Common myeloid progenitor, CD34-positive (primary cell): ENCODE measurements at regions not wholly inside any gene's neighbourhood (a gene's known extent, or its start where the extent isn't known, plus 50 kb on each side); places are given as distances from the start of the nearest gene placed in this dataset.

Source experiments
- CTCF ChIA-PET: fragments of 350-600 bp; sonication (Branson Sonifier 250); formaldehyde crosslinking; loops from one replicate; lab custom pipeline; 2021; ENCODE audit warnings: antibody characterized with exemption; lab: Charles Lee
- POLR2A ChIA-PET: fragments of 350-600 bp; sonication (Branson Sonifier 250); formaldehyde crosslinking; loops from one replicate; lab custom pipeline; 2021; ENCODE audit warnings: antibody characterized with exemption; lab: Charles Lee
- DNase-seq, 3 donors: peaks; one replicate each; pipeline versions ENCODE4 v3.0.0 to v3.0.0-alpha.2; 2013
- H3K27ac ChIP-seq, 2 experiments: 1 replicate in 1 of 2; 2 replicates in 1 of 2; pipeline ENCODE4 v1.7.0; 2013; ENCODE audit warnings: inconsistent platforms in 2 of 2, low read length in 2 of 2, mild to moderate bottlenecking in 2 of 2, low read depth in 1 of 2, moderate library complexity in 1 of 2; ENCODE audit not compliant: severe bottlenecking in 2 of 2, insufficient read depth in 1 of 2, poor library complexity in 1 of 2
- H3K27me3 ChIP-seq, 5 experiments: replicated peaks in 2 of 5; 1 replicate in 3 of 5; 2 replicates in 2 of 5; pipeline versions ENCODE4 v1.6.1 to v1.7.0; 2013; ENCODE audit warnings: low read length in 4 of 5, mild to moderate bottlenecking in 2 of 5, moderate library complexity in 2 of 5, inconsistent platforms in 1 of 5; ENCODE audit not compliant: insufficient read depth in 5 of 5, control insufficient read depth in 4 of 5
- H3K36me3 ChIP-seq, 4 experiments: 1 replicate in 2 of 4; 2 replicates in 2 of 4; pipeline versions ENCODE4 v1.6.1 to v1.7.0; 2013; ENCODE audit warnings: low read length in 3 of 4, control low read depth in 1 of 4, mild to moderate bottlenecking in 1 of 4; ENCODE audit not compliant: control insufficient read depth in 4 of 4, insufficient read depth in 4 of 4
- H3K4me1 ChIP-seq, 4 experiments: 1 replicate in 3 of 4; 2 replicates in 1 of 4; pipeline versions ENCODE4 v1.6.1 to v1.7.1; 2013; ENCODE audit warnings: low read length in 3 of 4, mild to moderate bottlenecking in 3 of 4, control low read depth in 1 of 4, inconsistent platforms in 1 of 4, moderate library complexity in 1 of 4; ENCODE audit not compliant: control insufficient read depth in 4 of 4, insufficient read depth in 4 of 4; ENCODE audit errors: control extremely low read depth in 1 of 4
- H3K4me3 ChIP-seq, 7 experiments: 1 replicate in 4 of 7; 2 replicates in 3 of 7; pipeline versions ENCODE4 v1.5.1 to v1.7.0; 2013; ENCODE audit warnings: mild to moderate bottlenecking in 7 of 7, low read length in 6 of 7, moderate library complexity in 6 of 7, inconsistent platforms in 2 of 7, low read depth in 2 of 7, control low read depth in 1 of 7; ENCODE audit not compliant: insufficient read depth in 4 of 7, control insufficient read depth in 1 of 7; ENCODE audit errors: extremely low read depth in 1 of 7
- H3K9me3 ChIP-seq, 5 experiments: 1 replicate in 4 of 5; 2 replicates in 1 of 5; pipeline versions ENCODE4 v1.6.1 to v1.7.1; 2013; ENCODE audit warnings: low read length in 4 of 5, mild to moderate bottlenecking in 2 of 5, inconsistent platforms in 1 of 5, low read depth in 1 of 5, moderate library complexity in 1 of 5; ENCODE audit not compliant: control insufficient read depth in 4 of 5, insufficient read depth in 2 of 5; ENCODE audit errors: control extremely low read depth in 1 of 5
- WGBS: methylation state at CpG from one replicate; pipeline ENCODE4 v1.1.5; 2013; ENCODE audit not compliant: insufficient coverage; 5-methylcytosine and 5-hydroxymethylcytosine counted together

- Histone ChIP-seq H3K27me3 (peaks cover 0 to 2% (median 0%) of the 10 kb centered on the region in 5 experiments), H3K4me3 (no peak overlapping the region), H3K36me3 (no peaks in the 10 kb centered on the region), H3K9me3 (no peaks in the 10 kb centered on the region), H3K4me1 (no peaks in the 10 kb centered on the region), H3K27ac (no peak overlapping the region)
- WGBS, result 97% methylated on average over 3 of the region's 4 CpGs
- ChIA-PET POLR2A (no interaction called here), CTCF (no interaction called here)
- no peak for DNase-seq
Measured at GRCh38 chr18:47453038-47453437, 201.6 kb upstream of the SKOR2 start.

- WGBS, result 92% methylated on average over 5 of the region's 6 CpGs
- Histone ChIP-seq H3K27ac (no peak overlapping the region), H3K9me3 (peaks cover 0 to 3% (median 0%) of the 10 kb centered on the region in 5 experiments), H3K36me3 (no peaks in the 10 kb centered on the region), H3K4me1 (no peaks in the 10 kb centered on the region), H3K27me3 (no peaks in the 10 kb centered on the region), H3K4me3 (no peak overlapping the region)
- ChIA-PET CTCF (no interaction called here), POLR2A (no interaction called here)
- DNase-seq, result no peak
Measured at GRCh38 chr18:47448956-47449355, 197.5 kb upstream of the SKOR2 start.

- POLR2A ChIA-PET, result no interaction called here
- CTCF ChIA-PET, result no interaction called here
- H3K27me3 ChIP-seq, result peaks cover 0 to 6% (median 3%) of the 10 kb centered on the region in 5 experiments
- DNase-seq, result no peak
- WGBS, result no CpG with 5 or more reads among the region's 4 CpGs
- no peak overlapping the region for H3K4me3 ChIP-seq
- no peaks in the 10 kb centered on the region for H3K4me1 ChIP-seq
- no peaks in the 10 kb centered on the region for H3K36me3 ChIP-seq
- H3K9me3 ChIP-seq, result peaks cover 0 to 2% (median 0%) of the 10 kb centered on the region in 5 experiments
- H3K27ac ChIP-seq, result no peak overlapping the region
Measured at GRCh38 chr18:47441914-47442313, 190.5 kb upstream of the SKOR2 start.

GRCh38 chr18:47438001-47438400 is 186.5 kb upstream of the SKOR2 start:
- Histone ChIP-seq H3K9me3 (no peaks in the 10 kb centered on the region), H3K36me3 (no peaks in the 10 kb centered on the region), H3K27ac (no peak overlapping the region), H3K27me3 (peaks cover 0 to 6% (median 4%) of the 10 kb centered on the region in 5 experiments), H3K4me3 (no peak overlapping the region), H3K4me1 (no peaks in the 10 kb centered on the region)
- no peak for DNase-seq
- CTCF ChIA-PET, result no interaction called here
- POLR2A ChIA-PET, result no interaction called here

GRCh38 chr18:47436871-47437270 is 185.4 kb upstream of the SKOR2 start:
- ChIA-PET CTCF (interaction anchor here (1.3 kb wide), 1 partner anchor 9 kb away, joined by 3 read pairs; no protein-coding TSS in a partner anchor), POLR2A (no interaction called here)
- H3K9me3 ChIP-seq, result no peaks in the 10 kb centered on the region
- 100% methylated on average over 1 of the region's 1 CpG for WGBS
- DNase-seq, result no peak
- H3K4me1 ChIP-seq, result no peaks in the 10 kb centered on the region
- no peak overlapping the region for H3K27ac ChIP-seq
- H3K27me3 ChIP-seq, result peaks cover 0 to 6% (median 4%) of the 10 kb centered on the region in 5 experiments
- no peaks in the 10 kb centered on the region for H3K36me3 ChIP-seq
- no peak overlapping the region for H3K4me3 ChIP-seq

GRCh38 chr18:47434214-47434746 is 182.8 kb upstream of the SKOR2 start:
- CTCF ChIA-PET, result no interaction called here
- H3K27me3 ChIP-seq, result peaks cover 0 to 6% (median 2%) of the 10 kb centered on the region in 5 experiments
- no peak for DNase-seq
- no peak overlapping the region for H3K4me3 ChIP-seq
- no peaks in the 10 kb centered on the region for H3K9me3 ChIP-seq
- no peaks in the 10 kb centered on the region for H3K4me1 ChIP-seq
- POLR2A ChIA-PET, result no interaction called here
- WGBS, result no CpG with 5 or more reads among the region's 1 CpG
- H3K36me3 ChIP-seq, result no peaks in the 10 kb centered on the region
- H3K27ac ChIP-seq, result no peak overlapping the region

GRCh38 chr18:47427923-47428637 is 176.6 kb upstream of the SKOR2 start:
- H3K27me3 ChIP-seq, result peaks cover 0 to 3% (median 0%) of the 10 kb centered on the region in 5 experiments
- no peak overlapping the region for H3K27ac ChIP-seq
- no peak overlapping the region for H3K4me3 ChIP-seq
- 86% methylated on average over 3 of the region's 10 CpGs for WGBS
- no peaks in the 10 kb centered on the region for H3K9me3 ChIP-seq
- DNase-seq, result no peak
- POLR2A ChIA-PET, result no interaction called here
- no peaks in the 10 kb centered on the region for H3K4me1 ChIP-seq
- CTCF ChIA-PET, result interaction anchor here (1.2 kb wide), 1 partner anchor 9 kb away, joined by 3 read pairs; no protein-coding TSS in a partner anchor
- no peaks in the 10 kb centered on the region for H3K36me3 ChIP-seq
